LoVo (cell line): ENCODE measurements at regions not wholly inside any gene's neighbourhood (a gene's known extent, or its start where the extent isn't known, plus 50 kb on each side); places are given as distances from the start of the nearest gene placed in this dataset.
"Not testable (repeated sequence)": the region's sequence is repeated elsewhere in the genome, so short reads cannot be mapped to it uniquely, and the experiment has no call there.

ENCODE experiments used
- DNase-seq: peaks from one replicate; pipeline ENCODE4 v3.0.0-alpha.2; 2016; ENCODE audit warnings: low spot score

- no peak for DNase-seq
Observed at GRCh38 chr3:21989341-21990042, 238.5 kb upstream of the ZNF385D start.

- DNase-seq, result no peak
Observed at GRCh38 chr3:21991061-21991460, 240.1 kb upstream of the ZNF385D start.

GRCh38 chr3:21995079-21995607 lies 244.1 kb upstream of the ZNF385D start:
- no peak for DNase-seq

GRCh38 chr3:22007368-22007767 lies 256.4 kb upstream of the ZNF385D start:
- no peak for DNase-seq

GRCh38 chr3:22010997-22011396 lies 260.0 kb upstream of the ZNF385D start:
- no peak for DNase-seq

GRCh38 chr3:22012471-22012870 lies 261.5 kb upstream of the ZNF385D start:
- DNase-seq, result no peak

- DNase-seq, result no peak
Observed at GRCh38 chr3:22013641-22014040, 262.6 kb upstream of the ZNF385D start.

- no peak for DNase-seq
Observed at GRCh38 chr3:22016197-22016596, 265.2 kb upstream of the ZNF385D start.

- DNase-seq, result not testable (repeated sequence)
Observed at GRCh38 chr3:22024638-22025037, 273.6 kb upstream of the ZNF385D start.

- no peak for DNase-seq
Observed at GRCh38 chr3:22029480-22029879, 278.5 kb upstream of the ZNF385D start.

- DNase-seq, result no peak
Observed at GRCh38 chr3:22039161-22039560, 288.2 kb upstream of the ZNF385D start.

GRCh38 chr3:22040150-22040549 lies 289.1 kb upstream of the ZNF385D start:
- no peak for DNase-seq

GRCh38 chr3:22045882-22046281 lies 294.9 kb upstream of the ZNF385D start:
- no peak for DNase-seq

GRCh38 chr3:22063500-22063899 lies 312.5 kb upstream of the ZNF385D start:
- DNase-seq, result no peak

GRCh38 chr3:22068619-22069018 lies 317.6 kb upstream of the ZNF385D start:
- no peak for DNase-seq

- DNase-seq, result no peak
Observed at GRCh38 chr3:22088204-22088603, 337.2 kb upstream of the ZNF385D start.

GRCh38 chr3:22089284-22089683 lies 338.3 kb upstream of the ZNF385D start:
- peak; percentile 42 for DNase-seq

- DNase-seq, result no peak
Observed at GRCh38 chr3:22091329-22091728, 340.3 kb upstream of the ZNF385D start.

GRCh38 chr3:22098021-22098420 lies 347.0 kb upstream of the ZNF385D start:
- DNase-seq, result no peak

GRCh38 chr3:22101351-22101750 lies 350.3 kb upstream of the ZNF385D start:
- no peak for DNase-seq

- DNase-seq, result no peak
Observed at GRCh38 chr3:22101811-22102210, 350.8 kb upstream of the ZNF385D start.

- no peak for DNase-seq
Observed at GRCh38 chr3:22103423-22103822, 352.4 kb upstream of the ZNF385D start.

GRCh38 chr3:22106213-22106896 lies 355.3 kb upstream of the ZNF385D start:
- DNase-seq, result no peak

- DNase-seq, result no peak
Observed at GRCh38 chr3:22111226-22111625, 360.2 kb upstream of the ZNF385D start.
